CD4-positive, alpha-beta T cell treated with Interleukin-10 for 1 hour (primary cell): ENCODE measurements at regions not wholly inside any gene's neighbourhood (a gene's known extent, or its start where the extent isn't known, plus 50 kb on each side); places are given as distances from the start of the nearest gene placed in this dataset.

Source experiments
- DNase-seq: peaks from one replicate; pipeline ENCODE4 v3.0.0-alpha.2; 2020

GRCh38 chrX:13266641-13267345 lies 53.1 kb downstream of the ATXN3L start:
- no peak for DNase-seq

GRCh38 chrX:13265549-13266132 lies 54.2 kb downstream of the ATXN3L start:
- no peak for DNase-seq

GRCh38 chrX:13265111-13265510 lies 54.7 kb downstream of the ATXN3L start:
- no peak for DNase-seq

GRCh38 chrX:13263560-13264251 lies 56.1 kb downstream of the ATXN3L start:
- no peak for DNase-seq

GRCh38 chrX:13261348-13261747 lies 58.5 kb downstream of the ATXN3L start:
- no peak for DNase-seq

- no peak for DNase-seq
These were observed 59.3 kb downstream of the ATXN3L start for GRCh38 chrX:13260598-13260997.

- DNase-seq = no peak
These were observed 61.1 kb downstream of the ATXN3L start for GRCh38 chrX:13258725-13259124.

GRCh38 chrX:13258052-13258444 lies 61.8 kb downstream of the ATXN3L start:
- no peak for DNase-seq

- DNase-seq = peak; percentile 16
These were observed 62.4 kb downstream of the ATXN3L start for GRCh38 chrX:13257223-13258051.

GRCh38 chrX:13256603-13257002 lies 63.2 kb downstream of the ATXN3L start:
- no peak for DNase-seq

GRCh38 chrX:13254870-13255269 lies 65.0 kb downstream of the ATXN3L start:
- no peak for DNase-seq

GRCh38 chrX:13254076-13254785 lies 65.6 kb downstream of the ATXN3L start:
- no peak for DNase-seq

- DNase-seq = no peak
These were observed 66.6 kb downstream of the ATXN3L start for GRCh38 chrX:13253223-13253622.

GRCh38 chrX:13252726-13253125 lies 67.1 kb downstream of the ATXN3L start:
- no peak for DNase-seq

GRCh38 chrX:13250826-13251580 lies 68.8 kb downstream of the ATXN3L start:
- DNase-seq = no peak

GRCh38 chrX:13248867-13249486 lies 70.9 kb downstream of the ATXN3L start:
- no peak for DNase-seq

GRCh38 chrX:13239272-13239671 lies 80.6 kb downstream of the ATXN3L start:
- DNase-seq = no peak

- no peak for DNase-seq
These were observed 83.9 kb downstream of the ATXN3L start for GRCh38 chrX:13235930-13236329.

- no peak for DNase-seq
These were observed 87.4 kb downstream of the ATXN3L start for GRCh38 chrX:13232484-13232883.

- DNase-seq = no peak
These were observed 93.6 kb downstream of the ATXN3L start for GRCh38 chrX:13226214-13226613.

GRCh38 chrX:13223868-13224567 lies 95.8 kb downstream of the ATXN3L start:
- DNase-seq = no peak
